Left forelimb (tissue), 1 donor: ENCODE measurements at regions not wholly inside any gene's neighbourhood (a gene's known extent, or its start where the extent isn't known, plus 50 kb on each side); places are given as distances from the start of the nearest gene placed in this dataset.

ENCODE experiments used
- DNase-seq: peaks from one replicate; pipeline ENCODE4 v3.0.0-alpha.2; 2018; ENCODE audit warnings: low spot score

GRCh38 chr5:5005353-5005752 lies 134.8 kb upstream of the ADAMTS16 start:
- no peak for DNase-seq

GRCh38 chr5:5006548-5006947 lies 133.6 kb upstream of the ADAMTS16 start:
- no peak for DNase-seq

- no peak for DNase-seq
Measured at GRCh38 chr5:5009240-5009639, 130.9 kb upstream of the ADAMTS16 start.

- DNase-seq = no peak
Measured at GRCh38 chr5:5011151-5011550, 129.0 kb upstream of the ADAMTS16 start.

- DNase-seq = no peak
Measured at GRCh38 chr5:5014586-5015235, 125.4 kb upstream of the ADAMTS16 start.

- no peak for DNase-seq
Measured at GRCh38 chr5:5017827-5018577, 122.1 kb upstream of the ADAMTS16 start.

GRCh38 chr5:5018578-5018970 lies 121.6 kb upstream of the ADAMTS16 start:
- no peak for DNase-seq

GRCh38 chr5:5021436-5021835 lies 118.7 kb upstream of the ADAMTS16 start:
- DNase-seq = no peak

- DNase-seq = no peak
Measured at GRCh38 chr5:5025098-5025773, 114.9 kb upstream of the ADAMTS16 start.

GRCh38 chr5:5025774-5026408 lies 114.2 kb upstream of the ADAMTS16 start:
- DNase-seq = no peak

- no peak for DNase-seq
Measured at GRCh38 chr5:5026409-5026785, 113.7 kb upstream of the ADAMTS16 start.

- no peak for DNase-seq
Measured at GRCh38 chr5:5031665-5032064, 108.5 kb upstream of the ADAMTS16 start.

- DNase-seq = no peak
Measured at GRCh38 chr5:5037674-5038073, 102.5 kb upstream of the ADAMTS16 start.

- DNase-seq = no peak
Measured at GRCh38 chr5:5039918-5040317, 100.2 kb upstream of the ADAMTS16 start.

- DNase-seq = no peak
Measured at GRCh38 chr5:5040712-5041111, 99.4 kb upstream of the ADAMTS16 start.

GRCh38 chr5:5042806-5043205 lies 97.3 kb upstream of the ADAMTS16 start:
- DNase-seq = no peak

- DNase-seq = no peak
Measured at GRCh38 chr5:5043346-5043745, 96.8 kb upstream of the ADAMTS16 start.

- no peak for DNase-seq
Measured at GRCh38 chr5:5044247-5044840, 95.8 kb upstream of the ADAMTS16 start.

GRCh38 chr5:5046680-5047502 lies 93.2 kb upstream of the ADAMTS16 start:
- DNase-seq = no peak

- DNase-seq = no peak
Measured at GRCh38 chr5:5050801-5051200, 89.3 kb upstream of the ADAMTS16 start.

GRCh38 chr5:5055712-5056111 lies 84.4 kb upstream of the ADAMTS16 start:
- no peak for DNase-seq
